Activated CD4-positive, alpha-beta T cell treated with anti-CD3 and anti-CD28 coated beads, Interleukin-2, Interleukin-4, amounts not matched to agents 100 ng/mL and 50 ng/mL, durations not matched to agents 16 hours and 8 hours (primary cell): ENCODE measurements at regions not wholly inside any gene's neighbourhood (a gene's known extent, or its start where the extent isn't known, plus 50 kb on each side); places are given as distances from the start of the nearest gene placed in this dataset.

Source experiments
- DNase-seq: peaks from one replicate; pipeline ENCODE4 v3.0.0-alpha.2; 2020; ENCODE audit warnings: low spot score

- DNase-seq: no peak
These were observed 618.6 kb upstream of the MKI67 start for GRCh38 chr10:128744811-128745305.

- DNase-seq: no peak
These were observed 621.5 kb upstream of the MKI67 start for GRCh38 chr10:128747582-128748346.

GRCh38 chr10:128751284-128751683, 625.1 kb upstream of the MKI67 start:
- no peak for DNase-seq

GRCh38 chr10:128751851-128752250, 625.6 kb upstream of the MKI67 start:
- DNase-seq: no peak

GRCh38 chr10:128759174-128759573, 633.0 kb upstream of the MKI67 start:
- DNase-seq: no peak

GRCh38 chr10:128763588-128763987, 637.4 kb upstream of the MKI67 start:
- no peak for DNase-seq

- DNase-seq: no peak
These were observed 638.0 kb upstream of the MKI67 start for GRCh38 chr10:128764190-128764589.

- DNase-seq: no peak
These were observed 640.7 kb upstream of the MKI67 start for GRCh38 chr10:128766915-128767314.

GRCh38 chr10:128774979-128775378, 648.8 kb upstream of the MKI67 start:
- DNase-seq: no peak

GRCh38 chr10:128775743-128776142, 649.5 kb upstream of the MKI67 start:
- no peak for DNase-seq

GRCh38 chr10:128776673-128777252, 650.5 kb upstream of the MKI67 start:
- no peak for DNase-seq

GRCh38 chr10:128777342-128777741, 651.1 kb upstream of the MKI67 start:
- DNase-seq: no peak

- no peak for DNase-seq
These were observed 653.2 kb upstream of the MKI67 start for GRCh38 chr10:128779416-128779815.

GRCh38 chr10:128780156-128780761, 654.0 kb upstream of the MKI67 start:
- no peak for DNase-seq

- DNase-seq: no peak
These were observed 655.4 kb upstream of the MKI67 start for GRCh38 chr10:128781637-128782036.

- no peak for DNase-seq
These were observed 658.2 kb upstream of the MKI67 start for GRCh38 chr10:128784444-128784843.

- DNase-seq: no peak
These were observed 666.4 kb upstream of the MKI67 start for GRCh38 chr10:128792426-128793140.

- DNase-seq: no peak
These were observed 667.8 kb upstream of the MKI67 start for GRCh38 chr10:128793726-128794655.

- no peak for DNase-seq
These were observed 670.2 kb upstream of the MKI67 start for GRCh38 chr10:128796396-128796912.

GRCh38 chr10:128802062-128802461, 665.0 kb upstream of the MGMT start:
- no peak for DNase-seq

GRCh38 chr10:128803790-128804189, 663.3 kb upstream of the MGMT start:
- DNase-seq: no peak
